VCaP (cell line): ENCODE measurements at regions not wholly inside any gene's neighbourhood (a gene's known extent, or its start where the extent isn't known, plus 50 kb on each side); places are given as distances from the start of the nearest gene placed in this dataset.

Experiments
- H3K27ac ChIP-seq: fragments of 450-650 bp; 2 replicates; pipeline ENCODE4 v1.5.1; 2017
- TF ChIP-seq, protein P1 (sequence below): fragments of 450-650 bp; conservative IDR thresholded peaks from 2 replicates; pipeline ENCODE4 v1.5.1; 2017; ENCODE audit warnings: mild to moderate bottlenecking, moderate library complexity

GRCh38 chr4:12707381-12708175 lies 776.6 kb downstream of the RAB28 start:
- TF ChIP-seq, protein P1, sequence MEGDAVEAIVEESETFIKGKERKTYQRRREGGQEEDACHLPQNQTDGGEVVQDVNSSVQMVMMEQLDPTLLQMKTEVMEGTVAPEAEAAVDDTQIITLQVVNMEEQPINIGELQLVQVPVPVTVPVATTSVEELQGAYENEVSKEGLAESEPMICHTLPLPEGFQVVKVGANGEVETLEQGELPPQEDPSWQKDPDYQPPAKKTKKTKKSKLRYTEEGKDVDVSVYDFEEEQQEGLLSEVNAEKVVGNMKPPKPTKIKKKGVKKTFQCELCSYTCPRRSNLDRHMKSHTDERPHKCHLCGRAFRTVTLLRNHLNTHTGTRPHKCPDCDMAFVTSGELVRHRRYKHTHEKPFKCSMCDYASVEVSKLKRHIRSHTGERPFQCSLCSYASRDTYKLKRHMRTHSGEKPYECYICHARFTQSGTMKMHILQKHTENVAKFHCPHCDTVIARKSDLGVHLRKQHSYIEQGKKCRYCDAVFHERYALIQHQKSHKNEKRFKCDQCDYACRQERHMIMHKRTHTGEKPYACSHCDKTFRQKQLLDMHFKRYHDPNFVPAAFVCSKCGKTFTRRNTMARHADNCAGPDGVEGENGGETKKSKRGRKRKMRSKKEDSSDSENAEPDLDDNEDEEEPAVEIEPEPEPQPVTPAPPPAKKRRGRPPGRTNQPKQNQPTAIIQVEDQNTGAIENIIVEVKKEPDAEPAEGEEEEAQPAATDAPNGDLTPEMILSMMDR: no peak
- no peak overlapping the region for H3K27ac ChIP-seq

DNA sequence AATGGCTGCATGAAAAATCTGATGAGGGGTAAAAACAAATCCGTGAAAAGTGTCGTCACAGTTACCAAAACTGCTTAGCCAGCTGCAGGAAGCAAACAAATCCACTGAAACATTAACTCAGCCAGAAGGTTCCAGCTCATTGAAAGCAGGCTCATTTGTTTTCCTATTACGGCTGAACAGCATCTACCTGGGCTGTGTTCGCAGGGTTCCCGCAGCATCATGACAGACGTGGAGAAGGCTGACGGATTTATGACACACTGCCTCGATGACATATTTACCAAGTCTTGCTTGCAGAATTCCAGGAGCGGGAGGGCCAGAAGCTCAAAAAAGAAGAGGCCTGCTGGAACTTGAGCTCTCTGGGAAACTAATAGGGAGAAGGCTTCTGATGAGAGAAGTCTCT lies 781.1 kb downstream of the RAB28 start:
- TF ChIP-seq, protein P1: no peak
- H3K27ac ChIP-seq: no peak overlapping the region

DNA sequence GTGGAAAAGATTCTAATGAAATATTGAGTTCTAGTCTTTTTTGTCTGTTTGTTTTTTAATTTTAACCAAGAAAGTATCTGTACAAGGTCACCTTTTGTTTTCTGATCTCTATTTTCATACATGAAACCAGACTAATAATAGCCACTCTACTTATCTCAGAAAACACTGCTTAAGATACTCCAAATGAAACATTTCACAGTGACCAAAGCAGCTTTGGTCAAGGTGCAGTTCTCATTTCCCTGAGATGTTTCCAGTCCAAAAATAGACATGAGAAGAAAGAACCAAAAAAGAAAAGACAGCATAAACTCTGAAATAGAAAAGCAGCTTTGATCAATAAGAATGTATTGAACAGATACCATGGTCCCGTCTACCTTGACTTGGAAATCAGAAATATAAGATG lies 782.8 kb downstream of the RAB28 start:
- TF ChIP-seq, protein P1: no peak
- no peak overlapping the region for H3K27ac ChIP-seq

DNA sequence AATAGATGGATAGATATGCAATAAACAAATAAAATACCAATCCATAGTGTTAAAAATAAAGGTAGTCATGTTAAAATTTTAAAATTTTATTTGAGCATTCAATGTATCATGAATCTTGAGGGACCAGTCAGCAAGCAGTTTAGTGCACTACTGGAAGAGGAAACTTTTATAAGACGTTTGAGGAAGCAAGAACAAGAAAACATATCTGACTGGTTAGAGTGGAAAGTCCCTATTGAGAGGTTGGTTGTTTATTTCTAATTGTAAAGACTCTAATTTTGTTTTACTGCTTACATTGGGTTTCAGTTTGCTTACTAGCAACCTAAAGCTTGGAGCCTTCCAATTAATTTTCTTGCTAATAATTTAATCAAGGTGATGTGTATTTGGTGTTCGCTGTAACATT lies 786.2 kb downstream of the RAB28 start:
- TF ChIP-seq, protein P1: no peak
- no peak overlapping the region for H3K27ac ChIP-seq

- H3K27ac ChIP-seq: no peak overlapping the region
- TF ChIP-seq, protein P1: no peak
Observed at GRCh38 chr4:12692815-12693214, 791.3 kb downstream of the RAB28 start.

- no peak overlapping the region for H3K27ac ChIP-seq
- TF ChIP-seq, protein P1: no peak
Observed at GRCh38 chr4:12691168-12691567, 793.0 kb downstream of the RAB28 start.

DNA sequence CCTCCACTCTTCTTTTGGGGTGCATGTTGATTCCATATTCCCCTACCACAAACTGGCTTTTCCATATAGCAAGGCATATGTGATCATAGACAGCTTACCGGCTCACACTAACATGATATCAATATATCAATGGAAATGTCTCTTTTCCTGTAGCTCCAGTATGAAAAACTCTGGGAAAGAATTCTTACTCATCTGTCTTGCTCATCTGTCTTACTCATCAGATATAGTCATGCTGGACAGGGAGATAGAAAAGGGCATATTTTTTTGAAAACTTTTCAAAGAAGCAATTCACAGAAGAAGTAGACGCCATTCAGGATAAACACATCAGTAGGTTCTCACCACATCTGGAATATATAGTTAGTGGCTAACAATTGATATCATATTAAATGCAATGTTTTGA lies 794.7 kb downstream of the RAB28 start:
- H3K27ac ChIP-seq: no peak overlapping the region
- TF ChIP-seq, protein P1: no peak
